ENCODE measurements at regions not wholly inside any gene's neighbourhood (a gene's known extent, or its start where the extent isn't known, plus 50 kb on each side); places are given as distances from the start of the nearest gene placed in this dataset.

- no peak overlapping the region for H3K27ac Mint-ChIP-seq
- H3K9ac ChIP-seq = no peak overlapping the region
- DNase-seq (ENCODE audit: low spot score) = no peak
- no peak overlapping the region for H3K4me3 Mint-ChIP-seq
- no peak overlapping the region for H2AFZ ChIP-seq (replicated peaks)
- no peak overlapping the region for H3K4me3 ChIP-seq
- H3K36me3 Mint-ChIP-seq = no peaks in the 10 kb centered on the region
- no peaks in the 10 kb centered on the region for H4K20me1 ChIP-seq (ENCODE audit: low read depth)
- no peaks in the 10 kb centered on the region for H3K9me3 ChIP-seq (ENCODE audit: low read depth)
- no peak for TF ChIP-seq EZH2 (IDR thresholded peaks at IDR 0.05)
- no peak for TF ChIP-seq CTCF (IDR thresholded peaks at IDR 0.05)
- TF ChIP-seq EZH2phosphoT487 (IDR thresholded peaks at IDR 0.05) = no peak
- no peaks in the 10 kb centered on the region for H3K9me3 Mint-ChIP-seq
- no peaks in the 10 kb centered on the region for H3K27me3 ChIP-seq
- no peak overlapping the region for H3K4me2 ChIP-seq
- H3K27ac ChIP-seq = no peak overlapping the region
- peaks cover 15% of the 10 kb centered on the region for H3K4me1 Mint-ChIP-seq
- peaks cover 7% of the 10 kb centered on the region for H3K4me1 ChIP-seq
- H3K79me2 ChIP-seq (ENCODE audit: low read depth) = no peaks in the 10 kb centered on the region
- no peaks in the 10 kb centered on the region for H3K27me3 Mint-ChIP-seq (ENCODE audit: insufficient read depth, low read depth)
- H3F3A ChIP-seq (ENCODE audit: low read depth) = no peaks in the 10 kb centered on the region
- no peaks in the 10 kb centered on the region for H3K36me3 ChIP-seq
Measured at GRCh38 chr1:115227346-115228082, 110.5 kb downstream of the NGF start.

DNA sequence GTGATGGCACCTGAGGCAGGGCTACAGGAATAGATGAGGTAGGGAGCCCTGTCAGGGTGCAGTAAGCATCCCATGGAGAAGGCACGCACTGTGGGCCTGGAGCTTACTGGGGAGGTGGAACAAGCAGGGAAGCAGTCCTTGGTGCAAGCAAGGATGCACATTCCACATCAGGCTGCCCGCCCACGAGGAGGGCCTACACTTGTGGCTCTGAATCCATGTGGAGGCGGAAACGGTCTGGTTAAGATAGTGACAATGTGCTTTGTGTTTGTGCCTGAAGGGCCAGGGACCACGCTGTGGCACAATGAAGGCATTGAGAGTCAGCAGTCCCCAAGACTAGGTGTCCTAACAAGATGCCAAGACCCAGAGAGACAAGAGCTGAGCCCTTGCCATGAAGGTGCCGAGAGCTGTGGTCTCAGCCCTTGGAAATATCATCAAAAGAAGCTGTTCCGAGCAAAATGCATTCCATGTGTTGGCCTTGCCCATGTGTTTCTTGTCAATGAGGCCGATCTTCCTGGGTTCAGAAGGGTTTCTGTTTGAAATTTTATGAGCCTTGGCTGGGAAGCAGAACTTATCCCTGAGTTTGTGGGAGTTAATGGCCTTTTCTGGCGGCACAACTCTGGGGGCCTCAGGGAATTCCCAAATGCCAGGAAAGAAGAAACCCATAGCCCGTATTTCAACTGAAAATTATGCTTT is 111.9 kb downstream of the NGF start:
- Histone ChIP-seq H2AFZ (replicated peaks) (no peak overlapping the region), H3K9ac (no peak overlapping the region), H3F3A (ENCODE audit: low read depth) (no peaks in the 10 kb centered on the region), H3K4me3 (no peak overlapping the region), H3K9me3 (ENCODE audit: low read depth) (no peaks in the 10 kb centered on the region), H3K27me3 (no peaks in the 10 kb centered on the region), H3K36me3 (no peaks in the 10 kb centered on the region), H3K27ac (no peak overlapping the region), H3K4me1 (peaks cover 7% of the 10 kb centered on the region), H3K79me2 (ENCODE audit: low read depth) (no peaks in the 10 kb centered on the region), H3K4me2 (no peak overlapping the region), H4K20me1 (ENCODE audit: low read depth) (no peaks in the 10 kb centered on the region)
- H3K36me3 Mint-ChIP-seq = no peaks in the 10 kb centered on the region
- DNase-seq (ENCODE audit: low spot score) = no peak
- H3K4me3 Mint-ChIP-seq = no peak overlapping the region
- TF ChIP-seq EZH2 (IDR thresholded peaks at IDR 0.05) = no peak
- TF ChIP-seq CTCF (IDR thresholded peaks at IDR 0.05) = no peak
- no peak for TF ChIP-seq EZH2phosphoT487 (IDR thresholded peaks at IDR 0.05)
- peaks cover 15% of the 10 kb centered on the region for H3K4me1 Mint-ChIP-seq
- H3K27ac Mint-ChIP-seq = no peak overlapping the region
- no peaks in the 10 kb centered on the region for H3K9me3 Mint-ChIP-seq
- H3K27me3 Mint-ChIP-seq (ENCODE audit: insufficient read depth, low read depth) = no peaks in the 10 kb centered on the region

DNA sequence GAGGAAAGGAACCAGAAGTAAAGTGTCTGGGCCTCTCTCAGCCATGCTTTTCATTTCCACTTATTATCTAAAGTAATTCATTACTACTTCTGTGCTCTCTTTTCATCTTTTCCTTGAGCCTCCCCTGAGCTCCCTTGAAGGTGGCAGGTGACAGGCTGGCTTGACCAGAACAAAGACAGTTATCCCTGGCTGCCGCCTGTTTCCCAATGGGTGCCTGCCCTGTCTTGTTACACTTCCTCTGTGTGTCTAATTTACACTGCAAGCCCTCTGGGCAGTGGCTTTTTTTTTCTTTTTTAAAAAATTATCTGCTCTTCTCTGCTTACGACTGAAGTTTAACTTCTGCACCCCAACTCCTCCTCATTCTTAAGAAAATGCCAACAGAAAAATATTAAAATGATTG is 113.4 kb downstream of the NGF start:
- H3K9ac ChIP-seq = no peak overlapping the region
- no peak overlapping the region for H3K4me2 ChIP-seq
- no peaks in the 10 kb centered on the region for H3F3A ChIP-seq (ENCODE audit: low read depth)
- no peaks in the 10 kb centered on the region for H3K9me3 ChIP-seq (ENCODE audit: low read depth)
- Mint-ChIP-seq H3K4me3 (no peak overlapping the region), H3K27ac (no peak overlapping the region), H3K9me3 (no peaks in the 10 kb centered on the region), H3K27me3 (ENCODE audit: insufficient read depth, low read depth) (no peaks in the 10 kb centered on the region), H3K4me1 (peaks cover 22% of the 10 kb centered on the region), H3K36me3 (no peaks in the 10 kb centered on the region)
- no peak overlapping the region for H3K27ac ChIP-seq
- H2AFZ ChIP-seq (replicated peaks) = no peak overlapping the region
- H3K36me3 ChIP-seq = no peaks in the 10 kb centered on the region
- no peak for DNase-seq (ENCODE audit: low spot score)
- H4K20me1 ChIP-seq (ENCODE audit: low read depth) = no peaks in the 10 kb centered on the region
- peaks cover 8% of the 10 kb centered on the region for H3K4me1 ChIP-seq
- no peaks in the 10 kb centered on the region for H3K27me3 ChIP-seq
- H3K4me3 ChIP-seq = no peak overlapping the region
- TF ChIP-seq EZH2 (IDR thresholded peaks at IDR 0.05) = no peak
- no peak for TF ChIP-seq CTCF (IDR thresholded peaks at IDR 0.05)
- no peak for TF ChIP-seq EZH2phosphoT487 (IDR thresholded peaks at IDR 0.05)
- H3K79me2 ChIP-seq (ENCODE audit: low read depth) = no peaks in the 10 kb centered on the region

All from neural progenitor cell (in vitro differentiated cells).